DOHH2 (cell line): ENCODE measurements at regions not wholly inside any gene's neighbourhood (a gene's known extent, or its start where the extent isn't known, plus 50 kb on each side); places are given as distances from the start of the nearest gene placed in this dataset.

ENCODE experiments used
- H3F3A ChIP-seq: fragments of 200-600 bp; sonication (generic), shearing (Covaris generic); 2 replicates; pipeline ENCODE4 v1.6.0; 2016; ENCODE audit warnings: antibody characterized with exemption, mild to moderate bottlenecking; ENCODE audit not compliant: control insufficient read depth, insufficient read depth
- H3K27ac ChIP-seq: fragments of 200-600 bp; sonication (generic); 2 replicates; pipeline ENCODE4 v1.5.1; 2014; ENCODE audit warnings: low read depth, mild to moderate bottlenecking, low read length, moderate library complexity
- H3K27me3 ChIP-seq: fragments of 200-600 bp; sonication (generic); 2 replicates; pipeline ENCODE4 v1.6.1; 2014; ENCODE audit warnings: mild to moderate bottlenecking, low read length, mixed read lengths; ENCODE audit not compliant: control insufficient read depth
- H3K36me3 ChIP-seq: fragments of 200-600 bp; sonication (generic); 2 replicates; pipeline ENCODE4 v1.6.1; 2014; ENCODE audit warnings: mild to moderate bottlenecking, low read length, moderate library complexity, mixed read lengths; ENCODE audit not compliant: control insufficient read depth
- H3K4me1 ChIP-seq: fragments of 200-600 bp; sonication (generic); 2 replicates; pipeline ENCODE4 v1.6.1; 2014; ENCODE audit warnings: mild to moderate bottlenecking, low read length, mixed read lengths; ENCODE audit not compliant: control insufficient read depth
- H3K4me2 ChIP-seq: fragments of 200-600 bp; sonication (generic); 2 replicates; pipeline ENCODE4 v1.6.0; 2014; ENCODE audit warnings: mild to moderate bottlenecking, low read length, moderate library complexity
- H3K4me3 ChIP-seq: fragments of 200-600 bp; sonication (generic); 2 replicates; pipeline ENCODE4 v1.5.1; 2014; ENCODE audit warnings: mild to moderate bottlenecking, low read length, mixed read lengths
- H3K79me2 ChIP-seq: fragments of 200-600 bp; sonication (generic); 2 replicates; pipeline ENCODE4 v1.6.1; 2014; ENCODE audit warnings: mild to moderate bottlenecking, low read length, mixed read lengths; ENCODE audit not compliant: control insufficient read depth
- H3K9me2 ChIP-seq: fragments of 200-600 bp; sonication (generic); replicated peaks from 2 replicates; pipeline ENCODE4 v1.6.1; 2014; ENCODE audit warnings: mild to moderate bottlenecking, low read length, mixed read lengths; ENCODE audit not compliant: control insufficient read depth
- H3K9me3 ChIP-seq: fragments of 200-600 bp; sonication (generic); 2 replicates; pipeline ENCODE4 v1.6.1; 2014; ENCODE audit warnings: antibody characterized with exemption, low read length, mixed read lengths; ENCODE audit not compliant: control insufficient read depth, insufficient read depth
- H4K20me1 ChIP-seq: fragments of 200-600 bp; sonication (generic); 2 replicates; pipeline ENCODE4 v1.6.0; 2014; ENCODE audit warnings: low read depth, mild to moderate bottlenecking, antibody characterized with exemption, low read length, moderate library complexity; ENCODE audit not compliant: control insufficient read depth, insufficient read depth
- CTCF ChIP-seq: fragments of 200-600 bp; sonication (generic); IDR thresholded peaks from one replicate; pipeline ENCODE4 v1.5.1; 2014; ENCODE audit warnings: antibody characterized with exemption, mild to moderate bottlenecking, low read depth, low read length; ENCODE audit not compliant: poor library complexity, severe bottlenecking
- EZH2phosphoT487 ChIP-seq: fragments of 200-600 bp; sonication (generic); IDR thresholded peaks from 2 replicates; pipeline ENCODE4 v1.6.1; 2017; ENCODE audit warnings: borderline replicate concordance, mild to moderate bottlenecking, antibody characterized with exemption, low read length, moderate library complexity, mixed read lengths

- H3K27me3 ChIP-seq, result no peaks in the 10 kb centered on the region
Measured at GRCh38 chr6:49097116-49097515, 365.9 kb downstream of the MMUT start.

GRCh38 chr6:49088631-49089030 is 374.4 kb downstream of the MMUT start:
- H4K20me1 ChIP-seq, result no peaks in the 10 kb centered on the region
- no peaks in the 10 kb centered on the region for H3K4me1 ChIP-seq
- no peak overlapping the region for H3K4me3 ChIP-seq
- no peaks in the 10 kb centered on the region for H3K36me3 ChIP-seq
- no peaks in the 10 kb centered on the region for H3F3A ChIP-seq
- TF ChIP-seq EZH2phosphoT487, result no peak
- TF ChIP-seq CTCF, result no peak
- H3K27me3 ChIP-seq, result no peaks in the 10 kb centered on the region
- no peaks in the 10 kb centered on the region for H3K79me2 ChIP-seq
- no peak overlapping the region for H3K4me2 ChIP-seq
- H3K9me2 ChIP-seq, result no peaks in the 10 kb centered on the region
- H3K9me3 ChIP-seq, result no peaks in the 10 kb centered on the region
- no peak overlapping the region for H3K27ac ChIP-seq

More at GRCh38 chr6:49097116-49097515, 365.9 kb downstream of the MMUT start:
- Histone ChIP-seq H3K79me2 (no peaks in the 10 kb centered on the region), H3K9me3 (no peaks in the 10 kb centered on the region; the same call in 1 of the 2 replicates), H4K20me1 (no peaks in the 10 kb centered on the region), H3K4me1 (no peaks in the 10 kb centered on the region), H3F3A (no peaks in the 10 kb centered on the region), H3K9me2 (no peaks in the 10 kb centered on the region), H3K4me2 (no peak overlapping the region), H3K4me3 (no peak overlapping the region), H3K36me3 (no peaks in the 10 kb centered on the region), H3K27ac (no peak overlapping the region)
- TF ChIP-seq CTCF, result no peak
- TF ChIP-seq EZH2phosphoT487, result no peak

GRCh38 chr6:49087369-49087768 is 375.7 kb downstream of the MMUT start:
- TF ChIP-seq CTCF (no peak), EZH2phosphoT487 (no peak)
- no peaks in the 10 kb centered on the region for H3K27me3 ChIP-seq
- H3K4me3 ChIP-seq, result no peak overlapping the region
- no peaks in the 10 kb centered on the region for H3K9me3 ChIP-seq
- no peak overlapping the region for H3K27ac ChIP-seq
- no peaks in the 10 kb centered on the region for H3K4me1 ChIP-seq
- no peaks in the 10 kb centered on the region for H3F3A ChIP-seq
- no peak overlapping the region for H3K4me2 ChIP-seq
- no peaks in the 10 kb centered on the region for H3K36me3 ChIP-seq
- no peaks in the 10 kb centered on the region for H3K79me2 ChIP-seq
- H3K9me2 ChIP-seq, result no peaks in the 10 kb centered on the region
- no peaks in the 10 kb centered on the region for H4K20me1 ChIP-seq

- Histone ChIP-seq H3K4me3 (no peak overlapping the region), H3K79me2 (no peaks in the 10 kb centered on the region), H3K4me2 (no peak overlapping the region), H3F3A (no peaks in the 10 kb centered on the region), H3K9me2 (no peaks in the 10 kb centered on the region), H4K20me1 (no peaks in the 10 kb centered on the region), H3K4me1 (no peaks in the 10 kb centered on the region), H3K9me3 (no peaks in the 10 kb centered on the region), H3K36me3 (no peaks in the 10 kb centered on the region), H3K27me3 (no peaks in the 10 kb centered on the region), H3K27ac (no peak overlapping the region)
- TF ChIP-seq EZH2phosphoT487, result no peak
- TF ChIP-seq CTCF, result no peak
Measured at GRCh38 chr6:49082611-49083010, 380.4 kb downstream of the MMUT start.
